NCI-H2196 treated with DMSO at 0.1 percent for 48 hours (cell line): ENCODE measurements at regions not wholly inside any gene's neighbourhood (a gene's known extent, or its start where the extent isn't known, plus 50 kb on each side); places are given as distances from the start of the nearest gene placed in this dataset.
"Not testable (repeated sequence)": the region's sequence is repeated elsewhere in the genome, so short reads cannot be mapped to it uniquely, and the experiment has no call there.

Experiments
- DNase-seq: peaks from one replicate; lab custom pipeline; 2025; ENCODE audit not compliant: unreplicated experiment; lab: John Stamatoyannopoulos, UW

- no peak for DNase-seq
These were observed 797.8 kb upstream of the GALNTL6 start for GRCh38 chr4:171015441-171015840.

- no peak for DNase-seq
These were observed 805.4 kb upstream of the GALNTL6 start for GRCh38 chr4:171007618-171008390.

- no peak for DNase-seq
These were observed 811.0 kb upstream of the GALNTL6 start for GRCh38 chr4:171002246-171002645.

GRCh38 chr4:170990989-170991589 lies 822.1 kb upstream of the GALNTL6 start:
- no peak for DNase-seq

- no peak for DNase-seq
These were observed 824.8 kb upstream of the GALNTL6 start for GRCh38 chr4:170988446-170988845.

GRCh38 chr4:170979736-170980135 lies 833.5 kb upstream of the GALNTL6 start:
- no peak for DNase-seq

- DNase-seq, result no peak
These were observed 834.2 kb upstream of the GALNTL6 start for GRCh38 chr4:170978990-170979389.

- no peak for DNase-seq
These were observed 859.3 kb upstream of the AADAT start for GRCh38 chr4:170949084-170949483.

- DNase-seq, result no peak
These were observed 850.4 kb upstream of the AADAT start for GRCh38 chr4:170940043-170940724.

- DNase-seq, result no peak
These were observed 848.8 kb upstream of the AADAT start for GRCh38 chr4:170938588-170938987.

GRCh38 chr4:170931321-170931720 lies 841.6 kb upstream of the AADAT start:
- DNase-seq, result no peak

- DNase-seq, result no peak
These were observed 798.9 kb upstream of the AADAT start for GRCh38 chr4:170888660-170889059.

- no peak for DNase-seq
These were observed 797.6 kb upstream of the AADAT start for GRCh38 chr4:170887396-170887795.

- no peak for DNase-seq
These were observed 795.3 kb upstream of the AADAT start for GRCh38 chr4:170884969-170885570.

GRCh38 chr4:170881646-170882045 lies 791.9 kb upstream of the AADAT start:
- DNase-seq, result not testable (repeated sequence)

- no peak for DNase-seq
These were observed 786.1 kb upstream of the AADAT start for GRCh38 chr4:170875868-170876267.

GRCh38 chr4:170872794-170873193 lies 783.0 kb upstream of the AADAT start:
- DNase-seq, result no peak

GRCh38 chr4:170868170-170868569 lies 778.4 kb upstream of the AADAT start:
- no peak for DNase-seq

- no peak for DNase-seq
These were observed 764.3 kb upstream of the AADAT start for GRCh38 chr4:170854097-170854496.

GRCh38 chr4:170853422-170854021 lies 763.8 kb upstream of the AADAT start:
- no peak for DNase-seq

- no peak for DNase-seq
These were observed 760.2 kb upstream of the AADAT start for GRCh38 chr4:170849969-170850368.
